ENCODE measurements at regions not wholly inside any gene's neighbourhood (a gene's known extent, or its start where the extent isn't known, plus 50 kb on each side); places are given as distances from the start of the nearest gene placed in this dataset.

GRCh38 chr3:66795365-66795764, 202.7 kb upstream of the KBTBD8 start:
- H3K4me1 ChIP-seq = no peaks in the 10 kb centered on the region
- no peak overlapping the region for H3K4me3 ChIP-seq
- H3K27me3 ChIP-seq = no peaks in the 10 kb centered on the region
- no peak for TF ChIP-seq CTCF (IDR thresholded peaks at IDR 0.05)
- H3K36me3 ChIP-seq = no peaks in the 10 kb centered on the region
- intact Hi-C loops (cut with DNase I) = no loop called here
- H3K9me3 ChIP-seq = no peaks in the 10 kb centered on the region
- no peak overlapping the region for H3K9ac ChIP-seq (ENCODE audit: low read depth in 2 of 2, low read length in 2 of 2)
- DNase-seq = no peak
- no peak overlapping the region for H3K27ac ChIP-seq

- Histone ChIP-seq H3K9ac (ENCODE audit: low read depth in 2 of 2, low read length in 2 of 2) (no peak overlapping the region), H3K9me3 (no peaks in the 10 kb centered on the region), H3K27ac (no peak overlapping the region), H3K36me3 (no peaks in the 10 kb centered on the region), H3K27me3 (no peaks in the 10 kb centered on the region), H3K4me1 (no peaks in the 10 kb centered on the region), H3K4me3 (no peak overlapping the region)
- DNase-seq = no peak
- intact Hi-C loops (cut with DNase I) = no loop called here
- no peak for TF ChIP-seq CTCF (IDR thresholded peaks at IDR 0.05)
These were observed 201.8 kb upstream of the KBTBD8 start for GRCh38 chr3:66796343-66796742.

GRCh38 chr3:66797889-66798560, 200.1 kb upstream of the KBTBD8 start:
- no peak overlapping the region for H3K4me3 ChIP-seq
- H3K27ac ChIP-seq = no peak overlapping the region
- no peak for TF ChIP-seq CTCF (IDR thresholded peaks at IDR 0.05)
- intact Hi-C loops (cut with DNase I) = no loop called here
- DNase-seq = peak; percentile 29
- H3K36me3 ChIP-seq = no peaks in the 10 kb centered on the region
- no peaks in the 10 kb centered on the region for H3K27me3 ChIP-seq
- no peak overlapping the region for H3K9ac ChIP-seq (ENCODE audit: low read depth in 2 of 2, low read length in 2 of 2)
- no peaks in the 10 kb centered on the region for H3K9me3 ChIP-seq
- H3K4me1 ChIP-seq = no peaks in the 10 kb centered on the region

GRCh38 chr3:66800941-66801545, 197.1 kb upstream of the KBTBD8 start:
- Histone ChIP-seq H3K4me3 (no peak overlapping the region), H3K27me3 (no peaks in the 10 kb centered on the region), H3K27ac (no peak overlapping the region), H3K4me1 (no peaks in the 10 kb centered on the region), H3K9me3 (no peaks in the 10 kb centered on the region), H3K9ac (ENCODE audit: low read depth in 2 of 2, low read length in 2 of 2) (no peak overlapping the region), H3K36me3 (no peaks in the 10 kb centered on the region)
- DNase-seq = no peak
- no peak for TF ChIP-seq CTCF (IDR thresholded peaks at IDR 0.05)
- intact Hi-C loops (cut with DNase I) = no loop called here

GRCh38 chr3:66803206-66803605, 194.9 kb upstream of the KBTBD8 start:
- no peak for TF ChIP-seq CTCF (IDR thresholded peaks at IDR 0.05)
- intact Hi-C loops (cut with DNase I) = no loop called here
- H3K27me3 ChIP-seq = no peaks in the 10 kb centered on the region
- no peak overlapping the region for H3K27ac ChIP-seq
- H3K36me3 ChIP-seq = no peaks in the 10 kb centered on the region
- no peaks in the 10 kb centered on the region for H3K4me1 ChIP-seq
- no peak overlapping the region for H3K4me3 ChIP-seq
- no peak overlapping the region for H3K9ac ChIP-seq (ENCODE audit: low read depth in 2 of 2, low read length in 2 of 2)
- DNase-seq = no peak
- H3K9me3 ChIP-seq = no peaks in the 10 kb centered on the region
